KMS-11 (cell line): ENCODE measurements at regions not wholly inside any gene's neighbourhood (a gene's known extent, or its start where the extent isn't known, plus 50 kb on each side); places are given as distances from the start of the nearest gene placed in this dataset.
A peak's percentile ranks its signal among the peaks of the same experiment; 100 is the strongest.

Experiments
- H2AFZ ChIP-seq: fragments of 200-600 bp; sonication (generic); 2 replicates; pipeline ENCODE4 v1.6.1; 2016; ENCODE audit warnings: antibody characterized with exemption, mixed run types, low read depth
- H3K27ac ChIP-seq: fragments of 200-600 bp; sonication (generic); 2 replicates; pipeline ENCODE4 v1.6.1; 2016; ENCODE audit warnings: mild to moderate bottlenecking, mixed run types
- H3K27me3 ChIP-seq: fragments of 200-600 bp; sonication (generic); 2 replicates; pipeline ENCODE4 v1.6.1; 2017; ENCODE audit warnings: mild to moderate bottlenecking, low read depth, mixed run types, moderate library complexity; ENCODE audit not compliant: insufficient read depth
- H3K36me3 ChIP-seq: fragments of 200-600 bp; sonication (generic); 2 replicates; pipeline ENCODE4 v1.6.1; 2017; ENCODE audit warnings: mild to moderate bottlenecking, mixed run types; ENCODE audit not compliant: insufficient read depth
- H3K4me1 ChIP-seq: fragments of 200-600 bp; sonication (generic); 2 replicates; pipeline ENCODE4 v1.6.1; 2016; ENCODE audit warnings: mild to moderate bottlenecking, low read depth, mixed run types; ENCODE audit not compliant: poor library complexity, severe bottlenecking
- H3K4me2 ChIP-seq: fragments of 200-600 bp; sonication (generic); 2 replicates; pipeline ENCODE4 v1.7.0; 2016; ENCODE audit warnings: mild to moderate bottlenecking, mixed run types
- H3K4me3 ChIP-seq: fragments of 200-600 bp; sonication (generic); IDR thresholded peaks from 2 replicates; pipeline ENCODE4 v1.6.1; 2017; ENCODE audit warnings: low read depth, low read length, mixed read lengths; ENCODE audit not compliant: insufficient read depth
- H3K79me2 ChIP-seq: fragments of 200-600 bp; sonication (generic); 2 replicates; pipeline ENCODE4 v1.6.1; 2016; ENCODE audit warnings: low read depth, mixed run types; ENCODE audit not compliant: insufficient read depth
- H3K9ac ChIP-seq: fragments of 200-600 bp; sonication (generic); 2 replicates; pipeline ENCODE4 v1.6.1; 2016; ENCODE audit warnings: mild to moderate bottlenecking, mixed run types
- H4K20me1 ChIP-seq: fragments of 200-600 bp; sonication (generic); 2 replicates; pipeline ENCODE4 v1.6.1; 2016; ENCODE audit warnings: mild to moderate bottlenecking, mixed run types; ENCODE audit not compliant: insufficient read depth
- TF ChIP-seq, protein P1 (sequence below): fragments of 200-600 bp; sonication (generic); conservative IDR thresholded peaks from 2 replicates; pipeline ENCODE4 v1.6.1; 2017; ENCODE audit warnings: low read depth, mild to moderate bottlenecking, antibody characterized with exemption, low read length, moderate library complexity, mixed read lengths

DNA sequence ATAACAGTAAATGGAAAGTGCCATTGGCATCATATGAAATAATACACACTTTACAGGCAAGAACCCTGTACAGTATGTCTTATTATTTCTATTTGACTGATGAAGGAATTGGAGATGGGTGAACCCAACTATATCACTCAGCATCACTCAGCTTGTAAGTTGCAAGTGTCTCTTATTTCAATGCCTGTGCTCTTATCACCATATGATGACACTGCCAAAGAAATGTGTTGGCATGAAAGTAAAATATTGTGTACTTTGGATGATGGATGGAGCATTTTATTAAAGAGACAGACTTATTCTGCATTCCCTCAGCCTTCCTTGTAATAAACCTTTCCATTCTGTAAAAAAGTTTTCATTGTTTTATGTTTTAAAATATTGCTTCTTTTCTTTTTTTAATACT is 927.5 kb upstream of the VRK2 start:
- H3K4me1 ChIP-seq = no peaks in the 10 kb centered on the region
- TF ChIP-seq, protein P1, sequence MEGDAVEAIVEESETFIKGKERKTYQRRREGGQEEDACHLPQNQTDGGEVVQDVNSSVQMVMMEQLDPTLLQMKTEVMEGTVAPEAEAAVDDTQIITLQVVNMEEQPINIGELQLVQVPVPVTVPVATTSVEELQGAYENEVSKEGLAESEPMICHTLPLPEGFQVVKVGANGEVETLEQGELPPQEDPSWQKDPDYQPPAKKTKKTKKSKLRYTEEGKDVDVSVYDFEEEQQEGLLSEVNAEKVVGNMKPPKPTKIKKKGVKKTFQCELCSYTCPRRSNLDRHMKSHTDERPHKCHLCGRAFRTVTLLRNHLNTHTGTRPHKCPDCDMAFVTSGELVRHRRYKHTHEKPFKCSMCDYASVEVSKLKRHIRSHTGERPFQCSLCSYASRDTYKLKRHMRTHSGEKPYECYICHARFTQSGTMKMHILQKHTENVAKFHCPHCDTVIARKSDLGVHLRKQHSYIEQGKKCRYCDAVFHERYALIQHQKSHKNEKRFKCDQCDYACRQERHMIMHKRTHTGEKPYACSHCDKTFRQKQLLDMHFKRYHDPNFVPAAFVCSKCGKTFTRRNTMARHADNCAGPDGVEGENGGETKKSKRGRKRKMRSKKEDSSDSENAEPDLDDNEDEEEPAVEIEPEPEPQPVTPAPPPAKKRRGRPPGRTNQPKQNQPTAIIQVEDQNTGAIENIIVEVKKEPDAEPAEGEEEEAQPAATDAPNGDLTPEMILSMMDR = no peak
- no peaks in the 10 kb centered on the region for H3K36me3 ChIP-seq
- no peak overlapping the region for H3K4me3 ChIP-seq
- no peak overlapping the region for H2AFZ ChIP-seq
- no peak overlapping the region for H3K27ac ChIP-seq
- H3K4me2 ChIP-seq = no peak overlapping the region
- no peaks in the 10 kb centered on the region for H4K20me1 ChIP-seq
- no peaks in the 10 kb centered on the region for H3K79me2 ChIP-seq
- no peak overlapping the region for H3K9ac ChIP-seq
- no peaks in the 10 kb centered on the region for H3K27me3 ChIP-seq

DNA sequence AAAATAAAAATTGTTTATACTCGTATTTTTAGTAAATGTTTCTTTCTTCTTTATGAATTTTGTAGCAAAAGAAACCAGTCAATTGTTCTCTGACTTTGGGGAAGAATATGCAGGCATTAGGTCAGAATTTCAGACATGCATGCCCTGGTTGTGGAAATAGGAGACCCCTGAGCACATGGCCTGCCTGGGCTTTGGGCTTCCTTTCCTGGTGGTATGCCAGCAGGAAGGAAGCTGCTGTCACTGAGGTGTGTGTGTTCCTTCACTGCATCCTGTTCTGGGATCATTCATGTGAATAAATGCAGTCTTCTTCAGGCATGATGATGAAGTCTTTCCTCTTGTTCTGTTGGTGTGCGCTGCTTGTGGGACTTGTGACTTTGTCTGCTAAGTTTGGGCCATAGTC is 920.2 kb upstream of the VRK2 start:
- no peaks in the 10 kb centered on the region for H3K79me2 ChIP-seq
- TF ChIP-seq, protein P1 = no peak
- no peaks in the 10 kb centered on the region for H3K36me3 ChIP-seq
- no peak overlapping the region for H3K4me2 ChIP-seq
- H3K9ac ChIP-seq = no peak overlapping the region
- H3K4me3 ChIP-seq = no peak overlapping the region
- no peak overlapping the region for H3K27ac ChIP-seq
- no peaks in the 10 kb centered on the region for H4K20me1 ChIP-seq
- no peak overlapping the region for H2AFZ ChIP-seq
- no peaks in the 10 kb centered on the region for H3K4me1 ChIP-seq
- no peaks in the 10 kb centered on the region for H3K27me3 ChIP-seq

DNA sequence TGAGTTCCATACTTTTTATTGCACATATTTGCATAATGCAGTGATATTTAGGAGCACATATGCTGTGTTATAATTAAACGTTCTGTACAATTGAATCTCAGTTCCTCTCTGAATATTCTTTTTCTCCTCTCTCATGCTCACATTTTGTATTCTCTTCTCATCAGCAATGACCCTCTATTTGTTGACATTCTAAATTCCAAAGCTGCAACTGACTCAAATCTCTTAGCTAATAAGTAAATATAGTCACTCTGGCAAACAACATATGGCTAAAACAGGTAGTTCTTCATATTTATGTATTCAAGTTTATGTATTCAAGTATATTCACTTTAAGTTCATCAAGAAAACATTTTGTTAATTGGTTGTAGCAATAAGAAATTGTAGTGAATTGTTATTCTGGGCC is 907.4 kb upstream of the VRK2 start:
- Histone ChIP-seq H4K20me1 (no peaks in the 10 kb centered on the region), H3K9ac (no peak overlapping the region), H3K4me2 (no peak overlapping the region), H3K4me1 (peaks cover 30% of the 10 kb centered on the region), H3K79me2 (no peaks in the 10 kb centered on the region), H2AFZ (no peak overlapping the region), H3K36me3 (no peaks in the 10 kb centered on the region), H3K27ac (no peak overlapping the region), H3K4me3 (no peak overlapping the region), H3K27me3 (no peaks in the 10 kb centered on the region)
- TF ChIP-seq, protein P1 = no peak

DNA sequence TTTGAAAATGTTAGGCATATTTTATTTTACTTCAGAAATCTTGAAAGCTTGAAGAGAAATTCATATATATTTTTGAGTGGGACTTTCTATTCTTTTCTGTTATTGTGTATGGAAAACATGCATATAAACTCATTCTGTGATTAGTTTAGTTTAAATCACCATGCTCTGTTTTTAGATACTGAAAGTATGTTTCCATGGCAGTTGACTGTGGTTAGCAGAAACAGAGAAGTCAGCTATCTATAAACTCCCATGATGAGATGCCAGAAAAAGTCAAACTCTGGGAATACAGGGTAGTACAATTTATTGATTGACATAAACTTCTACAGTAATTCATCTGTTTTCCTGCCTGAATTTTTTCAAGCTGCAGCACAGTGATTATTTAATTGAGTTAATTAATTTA is 905.3 kb upstream of the VRK2 start:
- peaks cover 30% of the 10 kb centered on the region for H3K4me1 ChIP-seq
- no peaks in the 10 kb centered on the region for H4K20me1 ChIP-seq
- H3K27me3 ChIP-seq = no peaks in the 10 kb centered on the region
- H3K79me2 ChIP-seq = no peaks in the 10 kb centered on the region
- H3K27ac ChIP-seq = peak overlapping the region; percentile 87
- no peaks in the 10 kb centered on the region for H3K36me3 ChIP-seq
- H3K4me3 ChIP-seq = no peak overlapping the region
- peak overlapping the region; percentile 58 for H3K9ac ChIP-seq
- peak overlapping the region; percentile 50; the same call in 1 of the 2 replicates for H2AFZ ChIP-seq
- TF ChIP-seq, protein P1 = no peak
- H3K4me2 ChIP-seq = peak overlapping the region; percentile 81

DNA sequence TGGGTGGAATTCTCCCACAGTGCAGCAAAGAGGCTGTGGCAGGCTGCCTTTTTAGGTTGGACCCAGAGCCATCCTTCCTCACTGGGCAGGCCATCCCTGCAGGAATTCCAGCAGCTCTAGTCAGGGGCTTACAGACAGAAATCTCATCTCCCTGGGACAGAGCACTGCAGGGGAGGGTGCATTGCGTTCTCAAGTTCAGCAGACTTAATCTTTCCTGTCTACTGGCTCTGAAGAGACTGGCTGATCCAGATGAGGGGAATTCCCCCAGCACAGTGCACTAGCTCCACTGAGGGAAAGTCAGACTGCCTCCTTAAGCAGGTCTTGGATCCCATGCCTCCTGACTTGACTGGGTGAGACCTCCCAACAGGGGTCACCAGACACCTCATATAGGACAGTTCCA is 899.7 kb upstream of the VRK2 start:
- H3K27ac ChIP-seq = no peak overlapping the region
- no peak overlapping the region for H2AFZ ChIP-seq
- H3K79me2 ChIP-seq = no peaks in the 10 kb centered on the region
- peaks cover 6% of the 10 kb centered on the region for H3K4me1 ChIP-seq
- H3K27me3 ChIP-seq = no peaks in the 10 kb centered on the region
- TF ChIP-seq, protein P1 = no peak
- H3K9ac ChIP-seq = no peak overlapping the region
- no peak overlapping the region for H3K4me2 ChIP-seq
- no peaks in the 10 kb centered on the region for H3K36me3 ChIP-seq
- no peaks in the 10 kb centered on the region for H4K20me1 ChIP-seq
- no peak overlapping the region for H3K4me3 ChIP-seq
